NCI-H128 (cell line): ENCODE measurements at regions not wholly inside any gene's neighbourhood (a gene's known extent, or its start where the extent isn't known, plus 50 kb on each side); places are given as distances from the start of the nearest gene placed in this dataset.
A peak's percentile ranks its signal among the peaks of the same experiment; 100 is the strongest.

Source experiments
- DNase-seq: peaks from one replicate; lab custom pipeline; 2025; ENCODE audit not compliant: unreplicated experiment; lab: John Stamatoyannopoulos, UW

DNA sequence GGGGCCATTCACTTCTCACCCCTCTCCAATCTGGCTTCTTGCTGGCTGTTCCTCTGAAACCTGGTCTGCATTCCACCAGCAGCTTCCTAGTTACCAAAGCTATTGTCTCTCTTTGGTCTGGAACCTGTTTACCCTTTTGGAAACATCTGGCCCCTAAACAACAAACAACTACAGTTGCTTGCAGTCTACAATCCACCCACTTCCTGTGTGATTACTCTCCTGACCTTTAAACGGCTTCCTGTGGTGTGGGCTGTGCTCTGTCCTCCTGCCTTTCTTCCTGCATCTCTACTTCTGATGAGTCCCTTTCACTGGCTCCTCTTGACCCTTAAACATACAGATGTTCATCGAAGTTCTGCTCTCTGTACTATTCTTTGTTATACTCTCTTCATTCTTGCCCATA is 303.8 kb downstream of the TDRD15 start:
- no peak for DNase-seq

DNA sequence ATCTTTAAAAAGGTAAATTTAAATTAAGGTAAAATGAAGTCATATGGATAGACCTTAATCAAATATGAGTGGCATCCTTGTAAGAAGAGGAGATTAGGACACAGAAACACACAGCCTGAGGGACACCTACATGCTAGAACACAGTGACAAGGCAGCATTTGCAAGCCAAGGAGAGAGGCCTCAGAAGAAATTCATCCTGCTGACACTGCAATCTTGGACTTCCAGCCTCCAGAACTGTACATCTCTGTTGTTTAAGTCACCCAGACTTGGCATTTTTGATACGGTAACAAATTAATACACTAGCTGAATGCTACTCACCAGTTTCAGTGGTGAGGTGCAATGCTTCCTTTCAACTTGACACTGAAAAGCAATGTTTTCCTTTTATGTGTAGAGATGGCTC is 305.0 kb downstream of the TDRD15 start:
- DNase-seq: no peak

DNA sequence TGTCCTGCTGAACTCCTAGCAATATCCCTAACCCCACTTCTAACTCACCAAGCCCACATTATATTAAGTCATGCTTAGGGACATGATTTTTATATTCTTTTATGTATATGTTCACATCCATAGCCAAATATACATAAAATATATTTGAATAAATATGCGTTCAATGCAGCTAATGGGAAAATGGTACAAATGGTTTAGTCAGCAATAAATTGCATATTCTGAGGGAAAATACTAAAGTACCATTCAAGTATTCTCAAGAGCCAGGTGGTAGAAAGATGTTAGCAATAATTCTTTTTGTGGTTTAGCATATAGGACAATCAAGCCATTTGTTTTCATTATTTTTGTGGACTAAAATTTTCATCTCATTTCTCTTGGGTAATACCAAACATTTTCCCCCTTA is 306.0 kb downstream of the TDRD15 start:
- DNase-seq: no peak

DNA sequence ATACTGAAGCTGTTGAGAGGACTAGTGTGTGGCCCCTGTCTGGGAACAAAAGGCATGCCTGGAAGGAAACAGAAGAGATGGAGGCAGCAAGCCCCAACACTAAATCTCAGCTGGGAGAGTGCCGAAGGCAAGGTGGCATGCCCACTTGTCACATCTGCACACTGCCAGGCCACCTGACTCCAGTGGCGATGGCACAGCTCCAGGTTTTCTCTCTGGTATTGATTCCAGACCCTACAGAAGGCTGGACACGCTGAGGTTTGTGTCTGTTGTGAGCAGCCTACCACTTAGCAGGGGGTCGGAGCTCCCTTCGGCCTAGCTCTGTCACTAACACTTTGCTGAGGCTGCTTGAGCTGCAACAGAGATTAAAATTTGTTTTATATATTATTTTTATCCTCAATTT is 307.3 kb downstream of the TDRD15 start:
- no peak for DNase-seq

DNA sequence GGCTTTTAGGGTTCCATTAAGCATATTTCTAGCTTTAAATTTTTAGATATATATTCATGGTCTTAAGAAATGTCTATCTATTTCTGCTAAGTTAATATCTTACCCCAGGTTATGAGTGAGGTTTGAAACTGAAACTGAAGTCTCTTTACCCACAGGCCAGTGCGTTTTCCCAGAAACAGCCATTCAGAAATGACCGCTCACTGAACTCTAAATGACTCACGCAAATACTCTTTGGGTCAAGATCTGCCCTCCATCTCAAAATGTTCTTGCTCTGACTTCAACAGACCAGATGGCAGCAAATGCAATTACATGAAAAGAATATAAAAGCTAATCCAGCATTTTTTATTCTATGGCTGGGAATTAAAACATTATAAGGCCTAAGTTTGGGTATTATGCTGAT is 315.2 kb downstream of the TDRD15 start:
- no peak for DNase-seq

DNA sequence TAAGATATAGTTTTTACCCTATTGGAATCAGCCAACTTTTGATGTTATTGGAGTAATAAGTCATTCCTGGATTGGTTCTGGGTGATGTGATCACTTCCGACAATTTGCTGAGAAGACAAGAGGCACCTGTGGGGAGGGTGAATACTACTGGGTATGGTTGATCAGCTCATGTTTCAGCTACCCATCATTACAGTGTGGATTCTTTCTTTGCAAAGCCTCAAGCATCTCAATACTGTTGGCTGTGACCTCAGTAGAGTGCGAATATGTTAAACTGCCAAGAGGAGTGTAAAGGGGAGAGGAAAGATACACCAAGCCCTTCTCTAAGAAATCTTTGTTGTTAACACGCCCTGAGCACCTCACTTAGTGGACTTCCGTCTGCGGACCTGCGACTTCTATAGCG is 317.7 kb downstream of the TDRD15 start:
- no peak for DNase-seq

DNA sequence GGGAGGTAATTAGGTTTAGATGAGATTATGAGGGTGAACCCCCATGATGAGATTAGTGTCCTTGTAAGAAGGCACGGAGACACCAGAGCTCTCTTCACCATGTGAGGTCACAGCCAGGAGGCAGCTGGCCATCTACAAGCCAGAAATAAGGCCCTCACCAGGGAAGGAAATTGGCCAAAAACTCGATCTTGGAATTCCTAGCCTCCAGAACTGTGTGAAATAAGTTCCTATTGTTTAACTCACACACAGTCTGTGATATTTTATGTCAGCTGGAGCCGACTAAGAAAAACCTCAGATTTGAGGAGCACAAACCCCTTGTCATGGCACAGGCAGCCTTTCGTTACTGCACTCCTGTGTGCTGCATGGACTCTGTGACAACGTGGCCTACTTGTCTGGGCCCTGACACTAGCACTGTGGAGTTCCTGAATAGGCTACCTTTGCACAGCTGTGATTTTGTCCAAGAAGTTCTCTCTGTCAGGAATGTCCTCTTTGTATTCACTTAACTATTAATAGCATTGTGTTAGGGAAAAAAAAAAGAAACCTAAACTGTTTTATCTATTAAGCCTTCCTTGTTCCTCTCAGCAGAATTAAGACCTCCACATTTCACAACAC is 319.8 kb downstream of the TDRD15 start:
- DNase-seq: no peak

DNA sequence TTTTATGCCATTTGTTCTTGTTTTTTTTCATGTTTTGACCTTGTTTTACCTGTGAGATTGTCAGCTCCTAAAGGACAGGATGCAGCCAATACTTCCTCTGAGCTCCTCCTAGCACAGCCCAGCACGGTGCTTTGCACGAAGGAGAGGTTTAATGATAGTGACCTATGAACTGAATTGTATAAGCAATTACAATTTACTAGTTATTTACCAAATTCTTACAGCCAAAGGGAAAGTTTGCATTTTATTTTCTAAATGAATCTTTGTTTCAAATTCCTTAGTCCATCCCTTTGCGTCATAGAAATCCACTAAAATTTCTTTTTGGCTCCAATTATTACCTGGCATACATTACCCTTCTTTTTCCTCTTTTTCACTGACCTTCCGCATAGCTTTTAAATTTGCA is 326.1 kb downstream of the TDRD15 start:
- DNase-seq: no peak

DNA sequence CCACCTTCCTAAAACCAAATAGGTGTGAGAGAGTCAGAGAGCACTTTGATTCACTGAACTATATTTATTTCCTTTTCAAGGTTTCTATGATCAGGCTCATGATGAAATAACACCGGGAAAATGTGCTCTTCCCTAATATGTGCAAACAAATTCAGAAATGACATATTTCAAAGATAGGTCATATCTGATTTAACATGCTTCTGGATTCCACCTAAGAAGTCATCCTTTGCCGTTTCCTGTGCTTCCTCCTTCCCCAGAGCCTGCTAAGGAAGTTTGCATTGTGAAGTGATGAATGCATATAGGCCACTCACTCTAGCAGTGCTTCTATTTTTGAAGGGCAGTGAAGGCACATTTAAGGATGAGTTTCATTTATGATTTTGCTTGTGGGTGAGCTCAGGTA is 327.6 kb downstream of the TDRD15 start:
- DNase-seq: no peak

DNA sequence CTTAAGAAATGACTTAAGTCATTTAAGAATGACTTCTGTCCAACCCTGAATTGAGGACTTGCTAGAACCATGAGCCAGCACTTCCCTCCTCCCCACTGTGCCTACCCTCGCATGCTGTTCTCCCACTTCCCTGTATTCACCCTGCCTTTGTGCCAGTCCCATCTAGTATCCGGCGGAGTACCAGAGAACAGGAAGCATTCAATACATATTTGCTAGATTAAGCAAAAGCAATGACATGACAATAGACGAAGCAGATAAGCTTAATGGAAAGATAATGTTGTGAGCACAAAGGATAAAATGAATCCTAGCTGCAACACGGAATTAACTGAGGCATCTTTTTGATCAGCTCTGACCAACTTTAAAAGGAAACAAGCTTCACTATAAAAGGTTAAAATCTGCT is 328.5 kb downstream of the TDRD15 start:
- no peak for DNase-seq

DNA sequence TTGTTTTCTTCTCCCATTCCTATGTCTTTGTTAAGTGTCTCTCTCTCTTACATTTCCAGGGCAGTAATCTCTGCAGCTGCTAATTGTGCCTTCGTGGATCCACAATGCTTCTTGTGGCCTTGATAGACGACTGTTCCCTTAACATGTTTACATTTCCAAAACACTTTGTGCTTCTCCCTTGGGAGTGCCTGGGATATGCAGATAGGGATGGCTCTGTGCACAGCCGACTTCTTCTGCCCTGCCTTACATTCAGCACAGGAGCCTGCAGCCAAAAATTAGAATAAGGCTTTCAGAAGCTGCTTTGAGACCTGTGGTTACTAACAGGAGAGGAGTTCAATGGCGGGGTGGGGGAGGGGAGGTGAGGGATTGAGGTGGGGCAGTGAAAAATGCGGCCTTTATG is 328.9 kb downstream of the TDRD15 start:
- peak; percentile 17 for DNase-seq

DNA sequence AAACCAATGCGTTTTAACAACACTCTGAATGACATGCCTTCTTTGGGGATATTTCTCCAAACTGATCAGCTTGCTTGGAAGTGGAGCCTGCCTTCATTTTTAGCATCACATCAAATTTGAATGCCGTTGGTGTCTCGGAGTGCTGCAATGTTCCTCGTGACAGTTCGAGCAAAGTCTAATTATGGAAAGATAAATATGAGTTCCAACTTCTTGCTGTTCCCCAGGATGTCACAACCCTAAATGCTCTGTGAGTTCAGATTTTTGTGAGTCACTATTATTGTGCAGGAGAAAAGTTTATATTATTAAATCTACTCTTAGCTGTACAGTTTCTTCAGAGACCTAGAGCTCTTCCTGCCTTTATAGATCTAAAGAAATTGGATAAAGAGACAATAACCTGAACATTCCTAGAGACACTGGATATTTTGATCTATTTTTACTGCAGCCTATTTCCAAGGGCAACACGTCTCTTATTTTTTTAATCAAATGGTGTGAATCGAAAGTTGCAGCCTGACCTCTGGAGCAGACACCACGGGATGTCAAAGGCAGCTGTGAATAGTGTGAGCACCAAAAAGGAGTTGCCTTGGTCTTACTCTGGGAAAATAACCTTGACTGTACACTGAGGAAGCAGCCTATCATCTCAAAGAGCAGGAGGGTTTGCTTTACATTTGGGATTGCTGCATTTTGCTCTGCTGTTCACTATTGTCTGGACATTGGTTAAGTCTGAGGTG is 330.1 kb downstream of the TDRD15 start:
- DNase-seq: no peak

DNA sequence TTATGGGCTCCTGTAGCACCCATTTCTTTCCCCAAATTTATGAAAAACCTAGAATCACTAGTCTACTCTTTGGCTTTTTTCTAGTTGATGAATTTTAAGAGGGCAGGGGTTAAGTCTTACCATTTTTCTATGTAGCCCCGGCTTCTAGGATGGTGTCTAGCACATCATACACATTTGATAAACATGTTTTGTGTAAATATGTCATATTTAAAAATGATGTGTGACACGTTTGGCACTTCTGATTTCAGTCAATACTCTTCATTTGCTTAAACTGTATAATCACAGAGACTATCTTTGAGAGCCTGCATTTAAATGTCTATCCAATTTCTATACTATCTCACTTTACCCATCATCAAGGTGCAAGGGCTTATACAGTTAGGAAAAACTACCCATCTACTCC is 331.1 kb downstream of the TDRD15 start:
- no peak for DNase-seq

DNA sequence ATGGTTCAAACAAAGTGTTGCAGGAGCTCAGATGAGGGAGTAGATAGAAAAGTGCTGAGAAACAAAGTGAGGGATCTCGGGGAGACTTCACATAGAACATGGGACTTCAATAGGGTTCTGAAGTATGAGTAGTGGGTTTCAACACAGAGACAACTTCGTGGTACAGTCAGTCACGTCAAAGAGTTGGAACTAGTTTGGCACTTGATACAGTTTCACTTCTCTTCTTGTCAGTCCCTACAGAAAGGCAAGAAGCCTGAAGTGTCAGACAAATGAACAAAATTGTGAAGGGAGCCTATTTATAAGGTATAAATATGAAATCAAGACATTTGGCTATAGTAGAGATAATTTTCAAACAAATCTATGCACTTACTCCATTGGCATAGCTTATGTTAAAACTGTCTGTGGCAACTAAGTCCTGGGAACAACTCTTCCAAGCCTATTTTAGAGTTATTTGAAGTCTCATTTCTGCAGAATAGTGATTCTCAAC is 338.0 kb downstream of the TDRD15 start:
- DNase-seq: no peak

DNA sequence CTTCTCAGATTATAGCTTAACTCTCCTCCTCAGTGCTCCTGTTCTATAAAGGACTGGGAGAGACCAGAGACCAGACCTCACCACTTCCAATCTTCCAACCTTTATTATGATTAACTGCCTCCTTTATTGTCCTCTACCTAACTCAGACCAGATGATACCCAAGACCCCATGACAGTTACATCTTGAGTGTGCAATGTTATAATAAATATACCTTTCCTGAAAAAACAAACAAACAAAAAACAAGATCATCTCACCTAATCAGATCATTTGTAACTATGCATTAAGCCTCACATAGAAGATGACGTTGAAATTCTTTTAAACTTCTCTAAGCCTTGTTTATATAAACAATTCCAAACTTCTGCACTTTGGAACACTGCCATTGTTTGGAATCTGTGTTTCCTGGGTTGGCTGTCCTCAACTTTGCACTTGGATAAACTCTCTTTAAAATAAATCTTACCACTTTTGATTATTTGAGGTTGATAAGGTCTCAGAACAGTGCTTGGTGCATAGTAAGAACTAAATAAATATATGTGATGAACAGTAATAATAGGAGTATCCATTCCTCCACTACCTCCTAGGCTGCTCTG is 342.7 kb downstream of the TDRD15 start:
- DNase-seq: no peak

DNA sequence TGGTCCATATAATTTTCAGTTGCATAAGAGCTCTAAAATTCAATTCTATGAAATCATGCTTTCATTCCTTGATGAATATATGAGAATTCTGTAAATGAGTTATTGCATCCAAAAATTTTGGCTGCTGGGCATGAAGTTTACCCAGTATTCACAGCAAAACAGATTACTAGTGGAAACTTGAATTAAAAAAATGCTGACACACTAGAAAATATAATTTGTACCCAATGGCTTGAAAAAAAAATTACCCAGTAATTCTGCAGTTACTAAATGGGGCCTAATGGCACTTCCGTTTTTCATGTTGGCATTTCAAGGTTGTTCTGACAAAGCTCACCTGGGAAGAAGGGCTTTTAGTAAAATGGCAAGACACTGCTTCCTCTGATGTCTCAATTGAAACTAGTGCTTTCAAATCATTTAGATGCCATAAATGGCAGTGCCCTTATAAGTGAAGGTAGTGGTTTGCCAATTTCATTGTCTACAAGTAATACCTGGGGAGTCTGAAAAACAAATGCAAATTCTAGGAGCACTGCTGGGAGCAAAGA is 343.6 kb downstream of the TDRD15 start:
- no peak for DNase-seq

DNA sequence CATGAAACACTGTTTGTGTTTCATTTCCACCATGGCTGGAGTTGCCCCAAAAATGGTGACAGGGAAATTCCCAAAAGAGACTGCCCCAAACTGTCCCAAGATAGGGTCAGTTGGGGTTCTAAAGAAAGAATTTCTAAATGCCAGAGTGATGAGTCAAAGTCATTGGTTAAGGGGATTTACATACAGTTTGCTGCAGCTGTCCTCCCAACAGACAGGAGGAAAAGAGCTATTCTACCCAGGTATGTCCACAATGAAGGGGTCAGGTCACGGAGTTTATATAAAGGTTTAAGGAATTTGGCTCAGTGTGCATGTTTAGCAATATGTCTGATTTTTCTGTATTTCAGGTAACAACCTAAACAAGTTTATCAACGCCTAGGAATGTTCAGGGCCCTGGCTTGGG is 344.1 kb downstream of the TDRD15 start:
- no peak for DNase-seq

DNA sequence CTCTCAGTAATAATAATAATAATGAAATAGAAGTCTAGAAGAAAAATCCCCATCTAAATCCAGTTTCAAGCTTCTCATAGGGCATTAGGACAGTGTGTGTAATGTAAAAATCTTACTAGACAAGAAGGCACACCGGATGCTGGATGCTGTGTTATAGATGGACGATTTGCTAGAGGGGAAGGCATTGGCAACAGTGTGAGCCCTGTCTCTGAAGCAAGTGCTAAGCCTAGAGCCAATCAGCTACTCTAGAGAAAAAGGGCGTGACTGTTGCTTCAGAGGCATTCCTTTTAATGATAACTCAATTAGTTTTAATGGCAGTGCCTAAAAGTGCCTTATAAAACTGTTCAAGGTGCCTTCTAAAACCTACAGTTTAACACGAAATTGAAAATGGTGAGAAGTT is 344.9 kb downstream of the TDRD15 start:
- no peak for DNase-seq

DNA sequence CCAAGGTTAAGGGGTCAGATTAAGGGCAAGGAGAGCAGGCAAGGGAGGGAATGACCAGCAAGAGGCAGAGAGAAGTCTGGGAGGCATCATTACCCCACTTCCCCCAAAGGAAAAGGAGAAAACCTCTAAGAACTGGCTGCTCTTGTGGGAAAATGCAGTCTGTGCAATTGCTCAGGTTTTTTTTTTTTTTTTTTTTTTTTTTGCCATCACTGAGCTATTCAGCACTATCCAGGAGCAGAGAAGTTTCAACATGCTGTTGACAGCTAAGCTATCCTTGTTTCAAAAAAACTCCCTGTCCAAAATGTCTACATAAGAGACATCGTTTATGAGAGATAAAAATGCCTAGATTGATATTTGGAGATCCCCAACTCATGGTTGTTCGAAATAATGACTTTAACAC is 345.4 kb downstream of the TDRD15 start:
- no peak for DNase-seq

DNA sequence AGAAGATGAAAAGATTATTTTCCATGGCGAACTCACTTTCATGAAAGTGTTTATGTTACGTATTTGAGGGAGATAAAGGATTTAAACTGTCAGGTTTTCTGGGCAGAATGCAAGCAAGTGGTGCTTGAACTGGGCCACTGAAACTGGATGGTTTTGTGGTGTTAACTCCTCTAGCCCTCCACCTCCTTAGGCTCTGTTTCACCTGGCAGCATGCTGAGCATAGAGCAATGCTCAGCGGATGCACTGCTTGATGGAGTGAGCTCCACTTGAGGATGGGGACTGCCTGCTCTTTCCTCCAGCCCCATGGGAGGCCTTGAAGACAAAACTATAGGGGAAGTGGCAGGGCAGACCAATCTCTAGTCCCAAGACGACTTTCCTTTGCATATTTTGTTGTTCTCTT is 345.8 kb downstream of the TDRD15 start:
- no peak for DNase-seq

DNA sequence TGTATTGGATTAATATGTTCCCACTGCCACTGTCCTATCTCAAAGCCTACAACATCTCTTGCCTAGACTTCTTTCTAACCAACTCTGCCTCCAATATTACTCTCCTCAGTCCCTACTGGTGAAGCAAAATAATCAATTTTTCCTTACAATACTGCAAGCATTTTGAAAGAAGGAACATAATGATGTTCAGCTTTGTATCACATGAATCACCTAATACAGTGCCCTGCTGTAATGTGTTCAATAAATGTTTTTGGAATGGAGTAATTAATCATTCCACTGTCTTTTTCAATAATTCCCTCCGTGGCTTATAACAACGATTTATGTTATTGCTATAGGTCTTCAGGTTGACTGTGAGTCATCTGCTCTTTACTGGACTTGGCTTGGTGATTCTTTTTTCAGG is 356.4 kb downstream of the TDRD15 start:
- no peak for DNase-seq

DNA sequence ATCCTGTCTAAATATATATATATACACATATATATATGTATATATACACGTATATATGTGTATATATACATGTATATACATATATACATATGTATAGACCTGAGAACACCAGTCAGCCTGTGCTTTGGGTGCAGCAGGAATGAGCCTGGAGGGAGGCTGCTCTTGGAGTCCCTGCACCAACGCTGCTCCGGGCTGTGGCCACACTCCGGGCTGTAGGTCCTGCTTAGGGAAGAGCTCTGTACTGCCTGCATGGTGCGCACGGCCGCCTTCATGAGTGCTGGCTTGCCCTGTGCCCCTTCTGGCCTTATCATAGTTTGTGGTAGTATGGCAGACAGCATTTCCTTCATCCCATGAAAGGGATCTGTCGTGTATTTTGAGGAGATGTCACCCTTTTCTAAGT is 360.9 kb downstream of the TDRD15 start:
- DNase-seq: no peak
